NCI-H146 (cell line): ENCODE measurements at regions not wholly inside any gene's neighbourhood (a gene's known extent, or its start where the extent isn't known, plus 50 kb on each side); places are given as distances from the start of the nearest gene placed in this dataset.
A peak's percentile ranks its signal among the peaks of the same experiment; 100 is the strongest.
"Not testable (repeated sequence)": the region's sequence is repeated elsewhere in the genome, so short reads cannot be mapped to it uniquely, and the experiment has no call there.

Experiments used
- DNase-seq: peaks from one replicate; lab custom pipeline; 2025; lab: John Stamatoyannopoulos, UW

DNA sequence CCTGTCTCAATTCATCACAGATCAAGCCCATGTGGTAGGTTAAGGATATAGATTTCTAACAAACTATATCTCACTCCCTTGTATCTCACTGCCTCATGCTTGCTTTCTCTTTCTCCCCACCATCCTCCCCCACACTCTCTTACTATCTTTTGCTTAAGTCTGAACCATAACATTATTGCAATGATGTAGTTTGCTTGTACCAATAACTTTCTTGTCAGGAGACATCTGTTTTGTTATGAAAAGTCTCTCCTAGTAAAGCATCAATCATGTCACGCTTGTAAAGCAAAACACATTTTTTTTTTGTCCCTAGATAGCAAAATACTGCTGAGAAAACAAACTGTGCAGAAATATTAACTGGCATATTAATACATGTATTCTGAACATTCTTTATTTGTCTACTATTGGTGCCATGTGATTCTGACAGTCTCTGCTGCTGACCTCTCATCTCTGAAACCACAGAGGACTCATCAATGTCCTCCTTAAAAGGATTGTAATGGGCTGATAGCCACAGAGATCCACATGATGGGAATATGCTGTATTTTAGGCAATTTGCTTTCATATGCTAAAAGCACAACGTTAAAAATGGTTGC, 217.5 kb downstream of the VEGFC start:
- no peak for DNase-seq

GRCh38 chr4:176579226-176579625, 213.5 kb downstream of the VEGFC start:
- no peak for DNase-seq

DNA sequence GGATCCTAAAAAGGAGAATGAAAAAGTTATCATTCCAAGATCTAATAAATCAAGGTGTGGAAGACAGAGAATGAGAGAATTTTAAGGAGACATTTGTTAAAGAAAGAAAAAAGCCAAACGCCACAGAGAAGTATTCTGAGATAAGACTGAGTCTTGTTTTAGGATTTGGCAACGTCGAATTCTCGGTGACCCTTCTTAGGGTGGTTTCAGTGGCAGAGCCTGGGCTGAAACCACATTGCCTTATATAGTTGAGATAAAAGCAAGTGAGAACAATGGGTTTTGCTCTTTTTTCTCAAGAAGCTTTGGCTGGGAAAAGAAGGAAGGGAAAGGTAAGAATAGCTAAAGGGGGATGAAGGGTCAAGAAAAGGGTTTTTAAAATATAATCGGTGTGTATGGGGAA, 209.4 kb downstream of the VEGFC start:
- no peak for DNase-seq

GRCh38 chr4:176584031-176584606, 208.6 kb downstream of the VEGFC start:
- no peak for DNase-seq

GRCh38 chr4:176587920-176588319, 204.8 kb downstream of the VEGFC start:
- no peak for DNase-seq

DNA sequence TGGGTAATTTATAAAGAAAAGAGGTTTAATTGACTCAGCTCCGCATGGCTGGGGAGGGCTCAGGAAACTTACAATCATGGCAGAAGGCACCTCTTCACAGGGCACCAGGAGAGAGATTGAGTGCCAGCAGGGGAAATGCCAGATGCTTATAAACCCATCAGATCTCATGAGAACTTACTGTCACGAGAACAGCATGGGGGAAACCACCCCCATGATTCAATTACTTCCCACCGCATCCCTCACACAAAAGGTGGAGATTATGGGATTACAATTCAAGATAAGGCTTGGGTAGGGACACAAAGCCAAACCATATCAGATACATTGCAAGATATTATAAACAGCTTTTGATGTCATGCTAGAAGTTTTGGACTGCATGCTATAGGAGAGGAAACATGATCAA, 204.3 kb downstream of the VEGFC start:
- no peak for DNase-seq

GRCh38 chr4:176592976-176593670, 199.6 kb downstream of the VEGFC start:
- DNase-seq, result no peak

GRCh38 chr4:176593943-176594342, 198.8 kb downstream of the VEGFC start:
- DNase-seq, result peak; percentile 2

DNA sequence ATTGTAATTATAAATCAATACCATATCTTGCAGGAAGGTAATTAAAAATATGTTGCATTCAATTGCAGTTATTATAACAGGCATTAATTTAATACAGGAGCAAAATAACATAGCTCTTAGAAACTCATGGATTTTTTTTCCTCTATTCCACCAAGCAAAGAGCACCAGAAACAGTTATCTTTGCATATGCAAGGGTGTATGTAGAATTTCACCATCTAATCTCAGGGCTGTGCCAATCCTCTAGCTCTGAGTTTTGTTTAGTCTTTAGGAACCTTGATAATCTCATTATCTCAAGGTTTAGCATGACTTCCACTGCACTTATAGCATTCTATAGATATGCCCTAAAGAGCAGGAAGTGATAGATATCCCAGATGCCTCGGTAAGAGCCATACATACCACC, 197.5 kb downstream of the VEGFC start:
- no peak for DNase-seq

DNA sequence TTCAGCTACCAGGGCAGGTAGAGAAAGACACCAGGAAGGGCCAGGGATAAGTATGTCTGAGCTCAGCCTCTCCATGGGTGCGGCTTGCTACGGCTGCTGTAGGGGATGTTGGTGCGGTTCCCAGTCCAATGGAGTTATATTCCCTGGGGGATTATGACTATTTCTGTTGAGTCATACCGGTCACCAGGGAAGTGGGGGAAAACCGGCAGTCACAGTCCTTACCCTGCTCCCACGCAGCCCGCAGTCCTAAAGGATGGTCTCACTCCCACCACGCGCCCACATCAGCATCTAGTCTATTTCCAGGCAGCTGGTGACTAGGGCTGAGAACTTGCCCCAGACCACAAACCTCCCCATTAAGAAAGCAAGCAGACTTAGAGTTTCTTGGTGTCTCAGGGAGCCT, 191.6 kb downstream of the VEGFC start:
- DNase-seq, result no peak

GRCh38 chr4:176607807-176608206, 184.9 kb downstream of the VEGFC start:
- DNase-seq, result no peak

GRCh38 chr4:176608346-176608745, 184.4 kb downstream of the VEGFC start:
- no peak for DNase-seq

GRCh38 chr4:176610594-176610993, 182.1 kb downstream of the VEGFC start:
- DNase-seq, result no peak

- DNase-seq, result no peak
Measured at GRCh38 chr4:176611381-176611780, 181.3 kb downstream of the VEGFC start.

DNA sequence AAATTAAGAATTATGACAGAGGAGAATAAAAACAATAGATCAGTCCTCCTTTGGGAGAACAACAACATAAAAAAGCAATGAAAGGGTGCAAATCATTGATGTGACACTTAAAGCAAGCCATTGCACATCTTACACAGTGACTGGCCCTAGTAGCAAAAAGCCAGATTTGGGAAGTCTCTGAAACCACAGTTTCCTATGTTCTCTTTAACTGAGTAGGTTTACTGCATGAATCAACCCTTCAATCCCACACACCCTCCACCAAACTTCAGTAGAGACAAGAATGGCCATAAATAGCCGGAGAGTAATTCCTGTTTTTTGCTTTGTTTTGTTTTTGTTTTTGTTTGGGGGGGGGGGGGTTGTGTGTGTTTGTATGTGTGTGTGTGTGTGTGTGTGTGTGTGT, 180.8 kb downstream of the VEGFC start:
- DNase-seq, result no peak

GRCh38 chr4:176614793-176615192, 177.9 kb downstream of the VEGFC start:
- DNase-seq, result no peak

GRCh38 chr4:176616151-176616550, 176.6 kb downstream of the VEGFC start:
- DNase-seq, result no peak

DNA sequence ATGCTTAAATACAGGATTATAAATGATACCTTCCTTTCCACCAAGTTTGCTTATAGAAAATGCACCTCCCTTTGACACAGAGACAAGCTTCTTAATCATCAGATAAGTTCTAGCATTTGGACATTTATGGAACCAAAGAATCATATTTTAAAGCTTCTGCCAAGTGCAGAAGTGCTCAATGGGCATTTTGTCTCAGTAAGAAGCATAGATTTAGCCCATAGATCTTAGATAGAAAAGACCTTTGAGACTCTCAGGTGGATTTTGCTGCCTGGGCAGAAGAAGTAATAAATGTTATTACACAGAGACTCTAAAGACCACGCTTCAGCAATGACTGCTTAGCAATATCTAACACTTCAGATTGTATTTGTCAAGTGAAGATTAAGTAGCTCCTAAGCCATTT, 174.6 kb downstream of the VEGFC start:
- no peak for DNase-seq

GRCh38 chr4:176619430-176619829, 173.3 kb downstream of the VEGFC start:
- DNase-seq, result no peak

- no peak for DNase-seq
Measured at GRCh38 chr4:176622251-176622948, 170.3 kb downstream of the VEGFC start.

GRCh38 chr4:176624983-176625610, 167.6 kb downstream of the VEGFC start:
- DNase-seq, result not testable (repeated sequence)

DNA sequence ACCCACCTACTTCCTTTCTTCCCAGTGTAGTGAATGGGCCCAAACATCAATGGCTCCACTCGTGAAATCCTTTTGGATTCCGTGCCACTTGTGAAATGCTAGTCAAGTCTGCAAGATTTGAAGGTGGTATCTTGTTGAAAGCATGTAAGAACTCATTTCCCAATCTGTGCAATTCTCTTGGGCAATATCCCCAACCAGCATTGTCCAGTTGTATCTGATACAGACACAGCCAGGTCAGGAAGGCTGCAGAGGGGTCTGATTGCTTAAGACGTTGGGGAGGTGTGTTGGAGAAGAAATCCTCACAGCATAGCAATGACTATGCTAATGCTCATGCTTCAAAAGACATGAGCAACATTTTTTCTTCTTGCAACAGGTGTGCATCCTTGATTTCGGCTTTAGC, 164.8 kb downstream of the VEGFC start:
- no peak for DNase-seq

GRCh38 chr4:176631611-176632010, 161.1 kb downstream of the VEGFC start:
- no peak for DNase-seq
